CD4-positive, alpha-beta T cell (primary cell): ENCODE measurements at regions not wholly inside any gene's neighbourhood (a gene's known extent, or its start where the extent isn't known, plus 50 kb on each side); places are given as distances from the start of the nearest gene placed in this dataset.
"Not testable (repeated sequence)": the region's sequence is repeated elsewhere in the genome, so short reads cannot be mapped to it uniquely, and the experiment has no call there.

Source experiments
- ATAC-seq: fragments of 200-7000 bp; cut with Tn5 transposase; one replicate; pipeline ENCODE4 v1.10.0; 2022; ENCODE audit warnings: mild to moderate bottlenecking; ENCODE audit not compliant: poor library complexity
- CTCF ChIA-PET: fragments of 350-600 bp; sonication (Branson Sonifier 250); formaldehyde crosslinking; loops from one replicate; lab custom pipeline; 2021; ENCODE audit warnings: antibody characterized with exemption, inconsistent platforms; lab: Charles Lee
- POLR2A ChIA-PET: fragments of 350-600 bp; sonication (Branson Sonifier 250); formaldehyde crosslinking; loops from one replicate; lab custom pipeline; 2021; ENCODE audit warnings: antibody characterized with exemption, inconsistent platforms; lab: Charles Lee
- DNase-seq, 14 experiments: peaks; one replicate each; pipeline ENCODE4 v3.0.0-alpha.2; 2013 to 2020; ENCODE audit warnings: mixed read lengths in 2 of 14
- H3K27ac ChIP-seq, 2 donors: one replicate each; pipeline versions ENCODE4 v1.5.1 to v1.7.0; 2013; ENCODE audit warnings: low read length in 2 of 2, low read depth in 1 of 2, mild to moderate bottlenecking in 1 of 2
- H3K27me3 ChIP-seq, 2 experiments: 1 replicate in 1 of 2; 2 replicates in 1 of 2; pipeline versions ENCODE4 v1.6.1 to v1.7.0; 2013; ENCODE audit warnings: low read length in 2 of 2, control low read depth in 1 of 2, mild to moderate bottlenecking in 1 of 2, moderate library complexity in 1 of 2; ENCODE audit not compliant: insufficient read depth in 2 of 2, control insufficient read depth in 1 of 2
- H3K36me3 ChIP-seq: one replicate; pipeline ENCODE4 v1.6.1; 2013; ENCODE audit warnings: low read length, control low read depth; ENCODE audit not compliant: insufficient read depth
- H3K4me1 ChIP-seq: one replicate; pipeline ENCODE4 v1.6.1; 2013; ENCODE audit warnings: low read length, control low read depth; ENCODE audit not compliant: insufficient read depth
- H3K4me3 ChIP-seq: one replicate; pipeline ENCODE4 v1.5.1; 2013; ENCODE audit warnings: mild to moderate bottlenecking, low read length, moderate library complexity
- H3K9me3 ChIP-seq, 2 experiments: 1 replicate in 1 of 2; 2 replicates in 1 of 2; pipeline versions ENCODE4 v1.6.1 to v1.7.0; 2013; ENCODE audit warnings: low read length in 2 of 2, mild to moderate bottlenecking in 2 of 2, control low read depth in 1 of 2, moderate library complexity in 1 of 2; ENCODE audit not compliant: control insufficient read depth in 1 of 2, insufficient read depth in 1 of 2
- H3K27ac Mint-ChIP-seq: one replicate; pipeline ENCODE4 v1.8.0; 2020; ENCODE audit warnings: mixed read lengths
- H3K27me3 Mint-ChIP-seq: one replicate; pipeline ENCODE4 v1.8.0; 2021; ENCODE audit warnings: mixed read lengths
- H3K36me3 Mint-ChIP-seq: one replicate; pipeline ENCODE4 v1.8.0; 2021; ENCODE audit warnings: low read depth, mixed read lengths
- H3K4me1 Mint-ChIP-seq: one replicate; pipeline ENCODE4 v1.8.0; 2021; ENCODE audit warnings: low read depth, mixed read lengths
- H3K4me3 Mint-ChIP-seq: one replicate; pipeline ENCODE4 v1.8.0; 2020; ENCODE audit warnings: mild to moderate bottlenecking, mixed read lengths
- H3K9me3 Mint-ChIP-seq: one replicate; pipeline ENCODE4 v1.8.0; 2020; ENCODE audit warnings: mixed read lengths
- intact Hi-C, 2 experiments: fragments of 100-400 bp; cut with DNase I in 1 of 2; cut with micrococcal nuclease in 1 of 2; formaldehyde crosslinking; loops; one replicate each; pipeline versions ENCODE4 v1.15.1 to v1.9.0; 2023 to 2025; cut with DNase I, micrococcal nuclease
- TF ChIP-seq, protein P1 (sequence below): fragments of 200-600 bp; IDR thresholded peaks from one replicate; pipeline ENCODE4 v1.8.0; 2022; ENCODE audit warnings: antibody characterized with exemption, mild to moderate bottlenecking

DNA sequence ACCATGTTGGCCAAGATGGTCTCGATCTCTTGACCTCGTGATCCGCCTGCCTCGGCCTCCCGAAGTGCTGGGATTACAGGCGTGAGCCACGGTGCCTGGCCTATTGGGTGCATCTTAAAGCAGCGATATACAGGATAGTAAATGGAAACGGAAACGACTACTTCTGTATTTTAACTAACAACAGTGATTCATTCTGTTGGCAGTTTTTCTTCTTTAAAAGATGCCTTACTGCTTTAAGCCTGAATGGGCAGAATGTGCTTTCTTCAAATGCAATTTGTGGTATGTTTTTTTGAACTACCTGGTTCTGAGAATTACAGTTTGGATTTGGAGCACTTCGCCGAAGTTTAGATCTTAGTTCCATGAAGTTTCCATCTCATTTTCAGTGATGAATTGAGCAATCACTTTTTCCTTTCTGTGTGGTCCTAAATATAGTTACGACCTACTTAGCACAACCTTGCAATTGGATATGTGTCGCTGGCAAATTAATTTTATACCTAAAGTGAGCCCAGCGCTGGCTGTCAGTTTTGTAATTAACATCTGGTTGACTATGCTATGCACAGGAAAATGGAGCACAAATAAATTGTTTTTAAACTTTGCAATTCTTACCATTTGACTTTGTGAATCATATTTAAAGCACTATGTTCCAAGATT is 53.6 kb upstream of the EIF5 start:
- H3K36me3 ChIP-seq = no peaks in the 10 kb centered on the region
- Mint-ChIP-seq H3K27me3 (peaks cover 79% of the 10 kb centered on the region), H3K9me3 (no peaks in the 10 kb centered on the region), H3K27ac (no peak overlapping the region), H3K4me1 (peaks cover 4% of the 10 kb centered on the region), H3K4me3 (peak overlapping the region; percentile 44), H3K36me3 (no peaks in the 10 kb centered on the region)
- peaks cover 6% of the 10 kb centered on the region for H3K4me1 ChIP-seq
- ATAC-seq = no peak
- intact Hi-C loops = no loop called here
- DNase-seq = no peak
- H3K27me3 ChIP-seq = peaks cover 34 to 66% of the 10 kb centered on the region in 2 experiments
- H3K4me3 ChIP-seq = no peak overlapping the region
- POLR2A ChIA-PET = no interaction called here
- TF ChIP-seq, protein P1, sequence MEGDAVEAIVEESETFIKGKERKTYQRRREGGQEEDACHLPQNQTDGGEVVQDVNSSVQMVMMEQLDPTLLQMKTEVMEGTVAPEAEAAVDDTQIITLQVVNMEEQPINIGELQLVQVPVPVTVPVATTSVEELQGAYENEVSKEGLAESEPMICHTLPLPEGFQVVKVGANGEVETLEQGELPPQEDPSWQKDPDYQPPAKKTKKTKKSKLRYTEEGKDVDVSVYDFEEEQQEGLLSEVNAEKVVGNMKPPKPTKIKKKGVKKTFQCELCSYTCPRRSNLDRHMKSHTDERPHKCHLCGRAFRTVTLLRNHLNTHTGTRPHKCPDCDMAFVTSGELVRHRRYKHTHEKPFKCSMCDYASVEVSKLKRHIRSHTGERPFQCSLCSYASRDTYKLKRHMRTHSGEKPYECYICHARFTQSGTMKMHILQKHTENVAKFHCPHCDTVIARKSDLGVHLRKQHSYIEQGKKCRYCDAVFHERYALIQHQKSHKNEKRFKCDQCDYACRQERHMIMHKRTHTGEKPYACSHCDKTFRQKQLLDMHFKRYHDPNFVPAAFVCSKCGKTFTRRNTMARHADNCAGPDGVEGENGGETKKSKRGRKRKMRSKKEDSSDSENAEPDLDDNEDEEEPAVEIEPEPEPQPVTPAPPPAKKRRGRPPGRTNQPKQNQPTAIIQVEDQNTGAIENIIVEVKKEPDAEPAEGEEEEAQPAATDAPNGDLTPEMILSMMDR = no peak
- CTCF ChIA-PET = no interaction called here
- H3K9me3 ChIP-seq = peaks cover 0 to 7% of the 10 kb centered on the region in 2 experiments
- H3K27ac ChIP-seq = no peak overlapping the region

DNA sequence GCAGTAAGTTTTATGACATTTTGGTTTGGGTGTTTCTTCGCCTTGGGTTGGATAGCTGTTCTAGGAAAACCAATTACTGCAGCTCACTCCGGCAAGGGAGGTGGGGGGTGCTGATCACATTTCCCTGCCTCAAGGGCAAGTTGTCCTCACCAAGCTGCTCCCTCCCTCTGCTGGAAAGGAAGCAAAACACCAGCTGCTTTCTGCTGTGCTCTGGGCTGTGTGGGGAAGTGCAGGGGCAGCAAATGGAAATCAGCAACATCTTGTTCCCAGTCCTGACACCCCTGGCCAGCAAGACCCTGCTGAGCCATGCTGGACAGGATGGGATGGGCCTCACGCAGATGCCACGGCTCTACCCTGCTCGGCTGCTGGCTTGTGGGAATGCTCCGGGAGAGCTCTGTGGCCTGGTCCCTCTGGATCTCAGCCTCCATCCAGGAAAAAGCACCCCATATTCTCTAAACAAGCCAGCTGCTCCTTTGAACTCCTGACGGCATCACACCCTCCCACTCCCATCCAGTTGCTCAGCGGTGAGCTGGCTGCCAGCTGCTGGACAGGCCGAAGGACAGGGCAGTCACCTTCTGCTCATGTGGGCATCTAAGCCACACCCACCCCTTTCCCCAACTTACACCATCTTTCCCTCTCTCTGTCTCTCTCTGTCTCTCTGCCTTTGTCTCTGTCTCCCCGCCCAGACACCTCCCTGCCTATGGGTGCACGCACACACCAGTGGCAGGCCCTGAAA is 52.4 kb upstream of the EIF5 start:
- H3K4me3 ChIP-seq = no peak overlapping the region
- Mint-ChIP-seq H3K27me3 (peaks cover 77% of the 10 kb centered on the region), H3K4me3 (no peak overlapping the region), H3K27ac (no peak overlapping the region), H3K9me3 (no peaks in the 10 kb centered on the region), H3K4me1 (peaks cover 4% of the 10 kb centered on the region), H3K36me3 (no peaks in the 10 kb centered on the region)
- CTCF ChIA-PET = no interaction called here
- DNase-seq (no peak), ATAC-seq (no peak)
- H3K27me3 ChIP-seq = peaks cover 34 to 57% of the 10 kb centered on the region in 2 experiments
- peaks cover 6% of the 10 kb centered on the region for H3K4me1 ChIP-seq
- H3K27ac ChIP-seq = no peak overlapping the region
- intact Hi-C loops = no loop called here
- POLR2A ChIA-PET = no interaction called here
- peaks cover 0 to 7% of the 10 kb centered on the region in 2 experiments for H3K9me3 ChIP-seq
- H3K36me3 ChIP-seq = no peaks in the 10 kb centered on the region
- TF ChIP-seq, protein P1 = no peak

DNA sequence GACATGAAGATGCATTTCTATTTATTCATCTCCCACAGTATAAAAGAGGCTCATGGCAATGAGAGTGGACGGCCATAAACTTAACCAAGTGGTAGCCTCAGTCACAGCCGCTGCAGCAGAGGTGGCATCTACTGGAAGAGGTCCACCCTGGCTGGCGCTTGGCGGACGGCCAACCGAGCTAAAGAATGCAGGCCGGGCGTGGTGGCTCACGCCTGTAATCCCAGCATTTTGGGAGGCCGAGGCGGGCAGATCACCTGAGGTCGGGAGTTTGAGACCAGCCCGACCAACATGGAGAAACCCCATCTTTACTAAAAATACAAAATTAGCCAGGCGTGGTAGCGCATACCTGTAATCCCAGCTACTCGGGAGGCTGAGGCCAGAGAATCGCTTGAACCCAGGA is 51.7 kb upstream of the EIF5 start:
- H3K27ac Mint-ChIP-seq, H3K36me3 Mint-ChIP-seq, H3K4me1 Mint-ChIP-seq, H3K4me3 ChIP-seq, intact Hi-C loops, H3K36me3 ChIP-seq, H3K9me3 Mint-ChIP-seq, H3K27ac ChIP-seq, POLR2A ChIA-PET, H3K4me3 Mint-ChIP-seq, CTCF ChIA-PET, H3K4me1 ChIP-seq, ATAC-seq, DNase-seq: not testable (repeated sequence)
- Histone ChIP-seq H3K27me3 (peaks cover 34 to 54% of the 10 kb centered on the region in 2 experiments), H3K9me3 (peaks cover 0 to 11% of the 10 kb centered on the region in 2 experiments)
- H3K27me3 Mint-ChIP-seq = peaks cover 72% of the 10 kb centered on the region
